Stomach (tissue), 4 donors: ENCODE measurements at regions not wholly inside any gene's neighbourhood (a gene's known extent, or its start where the extent isn't known, plus 50 kb on each side); places are given as distances from the start of the nearest gene placed in this dataset.

Experiments used
- POLR2A ChIP-seq, 4 donors: fragments of 450-650 bp; IDR thresholded peaks; one replicate each; pipeline ENCODE4 v1.6.1; 2016; ENCODE audit warnings: antibody characterized with exemption in 4 of 4, control low read depth in 2 of 4, mild to moderate bottlenecking in 1 of 4, moderate library complexity in 1 of 4
- POLR2AphosphoS5 ChIP-seq, 3 donors: sonication (generic); formaldehyde crosslinking; IDR thresholded peaks; one replicate each; pipeline ENCODE4 v1.6.1; 2016; ENCODE audit warnings: antibody characterized with exemption in 3 of 3
- TF ChIP-seq, protein P1 (sequence below), 7 experiments: fragments of 450-650 bp in 4 of 7; fragments of 200-600 bp in 3 of 7; sonication (generic) in 3 of 7; IDR thresholded peaks; one replicate each; pipeline ENCODE4 v1.5.1; 2016 to 2019; ENCODE audit warnings: antibody characterized with exemption in 7 of 7, control low read depth in 2 of 7, mild to moderate bottlenecking in 1 of 7

GRCh38 chr2:103810875-103811274 is 1043.0 kb upstream of the POU3F3 start:
- no peak for TF ChIP-seq POLR2A (IDR thresholded peaks at IDR 0.05)
- TF ChIP-seq, protein P1, sequence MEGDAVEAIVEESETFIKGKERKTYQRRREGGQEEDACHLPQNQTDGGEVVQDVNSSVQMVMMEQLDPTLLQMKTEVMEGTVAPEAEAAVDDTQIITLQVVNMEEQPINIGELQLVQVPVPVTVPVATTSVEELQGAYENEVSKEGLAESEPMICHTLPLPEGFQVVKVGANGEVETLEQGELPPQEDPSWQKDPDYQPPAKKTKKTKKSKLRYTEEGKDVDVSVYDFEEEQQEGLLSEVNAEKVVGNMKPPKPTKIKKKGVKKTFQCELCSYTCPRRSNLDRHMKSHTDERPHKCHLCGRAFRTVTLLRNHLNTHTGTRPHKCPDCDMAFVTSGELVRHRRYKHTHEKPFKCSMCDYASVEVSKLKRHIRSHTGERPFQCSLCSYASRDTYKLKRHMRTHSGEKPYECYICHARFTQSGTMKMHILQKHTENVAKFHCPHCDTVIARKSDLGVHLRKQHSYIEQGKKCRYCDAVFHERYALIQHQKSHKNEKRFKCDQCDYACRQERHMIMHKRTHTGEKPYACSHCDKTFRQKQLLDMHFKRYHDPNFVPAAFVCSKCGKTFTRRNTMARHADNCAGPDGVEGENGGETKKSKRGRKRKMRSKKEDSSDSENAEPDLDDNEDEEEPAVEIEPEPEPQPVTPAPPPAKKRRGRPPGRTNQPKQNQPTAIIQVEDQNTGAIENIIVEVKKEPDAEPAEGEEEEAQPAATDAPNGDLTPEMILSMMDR (IDR thresholded peaks at IDR 0.05) = no peak
- no peak for TF ChIP-seq POLR2AphosphoS5 (IDR thresholded peaks at IDR 0.05)
